ENCODE measurements at regions not wholly inside any gene's neighbourhood (a gene's known extent, or its start where the extent isn't known, plus 50 kb on each side); places are given as distances from the start of the nearest gene placed in this dataset.
"Not testable (repeated sequence)": the region's sequence is repeated elsewhere in the genome, so short reads cannot be mapped to it uniquely, and the experiment has no call there.

GRCh38 chr2:89756616-89757015, 1065.1 kb downstream of the RPIA start:
- not testable (repeated sequence) for H3K4ac ChIP-seq (ENCODE audit: low read length); H3K9me3 ChIP-seq (replicated peaks in 1 of 2; ENCODE audit: control insufficient read depth in 2 of 2, insufficient read depth in 1 of 2, low read depth in 1 of 2, low read length in 2 of 2); H3K4me2 ChIP-seq (ENCODE audit: insufficient read depth, low read length, poor library complexity, severe bottlenecking); H3K27ac ChIP-seq (replicated peaks; ENCODE audit: low read length); H3K27me3 ChIP-seq (ENCODE audit: control insufficient read depth in 3 of 3, insufficient read depth in 3 of 3, low read depth in 1 of 3, low read length in 3 of 3); H3K4me3 ChIP-seq (ENCODE audit: low read length in 2 of 2); H3K23ac ChIP-seq (ENCODE audit: low read depth, low read length, poor library complexity); H2BK120ac ChIP-seq (ENCODE audit: low read depth, low read length); H4K91ac ChIP-seq (ENCODE audit: low read depth, low read length, poor library complexity); H3K18ac ChIP-seq (ENCODE audit: low read length); H3K36me3 ChIP-seq (replicated peaks in 1 of 2; ENCODE audit: control insufficient read depth in 2 of 2, insufficient read depth in 2 of 2, low read length in 2 of 2); H3K4me1 ChIP-seq (ENCODE audit: control insufficient read depth in 2 of 2, insufficient read depth in 1 of 2, low read depth in 1 of 2, low read length in 2 of 2); H4K8ac ChIP-seq (ENCODE audit: low read depth, low read length); H3K79me1 ChIP-seq (ENCODE audit: low read depth, low read length); H2BK12ac ChIP-seq (ENCODE audit: low read length); H3K9ac ChIP-seq (ENCODE audit: low read depth, low read length, poor library complexity); H2BK15ac ChIP-seq (ENCODE audit: low read length); H3K14ac ChIP-seq (ENCODE audit: low read length); H2BK5ac ChIP-seq (ENCODE audit: low read length); DNase-seq (ENCODE audit: low spot score); H2AFZ ChIP-seq (ENCODE audit: low read length); H2AK5ac ChIP-seq (ENCODE audit: low read depth, low read length)
- no CpG with 5 or more reads among the region's 2 CpGs for WGBS, 2 donors (ENCODE audit: extremely low coverage in 2 of 2, insufficient read length in 2 of 2, insufficient replicate concordance in 1 of 2)

- H3K4me3 ChIP-seq (ENCODE audit: low read length in 2 of 2); H3K9ac ChIP-seq (ENCODE audit: low read depth, low read length, poor library complexity); H3K14ac ChIP-seq (ENCODE audit: low read length); H4K91ac ChIP-seq (ENCODE audit: low read depth, low read length, poor library complexity); H3K18ac ChIP-seq (ENCODE audit: low read length); H3K23ac ChIP-seq (ENCODE audit: low read depth, low read length, poor library complexity); H2BK5ac ChIP-seq (ENCODE audit: low read length); H3K9me3 ChIP-seq (replicated peaks in 1 of 2; ENCODE audit: control insufficient read depth in 2 of 2, insufficient read depth in 1 of 2, low read depth in 1 of 2, low read length in 2 of 2); H3K79me1 ChIP-seq (ENCODE audit: low read depth, low read length); H2AK5ac ChIP-seq (ENCODE audit: low read depth, low read length); H3K4me1 ChIP-seq (ENCODE audit: control insufficient read depth in 2 of 2, insufficient read depth in 1 of 2, low read depth in 1 of 2, low read length in 2 of 2); DNase-seq (ENCODE audit: low spot score); H2BK12ac ChIP-seq (ENCODE audit: low read length); H4K8ac ChIP-seq (ENCODE audit: low read depth, low read length); H3K4me2 ChIP-seq (ENCODE audit: insufficient read depth, low read length, poor library complexity, severe bottlenecking); H2BK15ac ChIP-seq (ENCODE audit: low read length); H3K4ac ChIP-seq (ENCODE audit: low read length); H2AFZ ChIP-seq (ENCODE audit: low read length); H3K27me3 ChIP-seq (ENCODE audit: control insufficient read depth in 3 of 3, insufficient read depth in 3 of 3, low read depth in 1 of 3, low read length in 3 of 3); H3K36me3 ChIP-seq (replicated peaks in 1 of 2; ENCODE audit: control insufficient read depth in 2 of 2, insufficient read depth in 2 of 2, low read length in 2 of 2); H2BK120ac ChIP-seq (ENCODE audit: low read depth, low read length); H3K27ac ChIP-seq (replicated peaks; ENCODE audit: low read length): not testable (repeated sequence)
- WGBS, 2 donors (ENCODE audit: extremely low coverage in 2 of 2, insufficient read length in 2 of 2, insufficient replicate concordance in 1 of 2), result no CpG with 5 or more reads among the region's 14 CpGs
Observed at GRCh38 chr2:89758332-89759026, 1067.0 kb downstream of the RPIA start.

GRCh38 chr2:89760762-89761161, 1069.3 kb downstream of the RPIA start:
- H3K18ac ChIP-seq (ENCODE audit: low read length), result not testable (repeated sequence)

DNA sequence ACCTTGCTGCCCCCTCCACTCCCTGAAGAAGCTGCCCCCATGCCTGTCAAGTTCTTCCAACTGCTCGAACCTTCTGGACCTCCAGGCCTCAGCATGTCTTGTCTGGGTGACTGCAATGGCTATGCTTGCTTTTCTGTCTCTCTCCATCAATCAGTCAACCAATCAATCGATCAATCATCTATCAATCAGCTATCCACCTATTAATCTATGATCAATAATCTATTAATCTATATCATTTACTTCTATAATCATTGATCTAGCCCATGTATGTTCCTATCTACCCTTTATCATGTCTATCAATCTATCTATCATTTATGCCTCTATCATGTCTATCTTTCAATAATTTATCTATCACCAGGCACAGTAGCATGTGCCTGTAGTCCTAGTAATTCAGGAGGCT, 1069.7 kb downstream of the RPIA start:
- H3K9me3 ChIP-seq (replicated peaks in 1 of 2; ENCODE audit: control insufficient read depth in 2 of 2, insufficient read depth in 1 of 2, low read depth in 1 of 2, low read length in 2 of 2), result peaks cover 0 to 18% of the 10 kb centered on the region in 2 donors
- not testable (repeated sequence) for H2BK15ac ChIP-seq (ENCODE audit: low read length); H2BK5ac ChIP-seq (ENCODE audit: low read length); H3K4ac ChIP-seq (ENCODE audit: low read length); H3K18ac ChIP-seq (ENCODE audit: low read length); H3K4me3 ChIP-seq (ENCODE audit: low read length in 2 of 2); DNase-seq (ENCODE audit: low spot score); H3K27ac ChIP-seq (replicated peaks; ENCODE audit: low read length); H2BK120ac ChIP-seq (ENCODE audit: low read depth, low read length); H3K36me3 ChIP-seq (replicated peaks in 1 of 2; ENCODE audit: control insufficient read depth in 2 of 2, insufficient read depth in 2 of 2, low read length in 2 of 2); H3K79me1 ChIP-seq (ENCODE audit: low read depth, low read length); H4K8ac ChIP-seq (ENCODE audit: low read depth, low read length); H2AFZ ChIP-seq (ENCODE audit: low read length); H3K23ac ChIP-seq (ENCODE audit: low read depth, low read length, poor library complexity); H3K27me3 ChIP-seq (ENCODE audit: control insufficient read depth in 3 of 3, insufficient read depth in 3 of 3, low read depth in 1 of 3, low read length in 3 of 3); H3K4me1 ChIP-seq (ENCODE audit: control insufficient read depth in 2 of 2, insufficient read depth in 1 of 2, low read depth in 1 of 2, low read length in 2 of 2); H2AK5ac ChIP-seq (ENCODE audit: low read depth, low read length); H3K4me2 ChIP-seq (ENCODE audit: insufficient read depth, low read length, poor library complexity, severe bottlenecking); H3K9ac ChIP-seq (ENCODE audit: low read depth, low read length, poor library complexity); H3K14ac ChIP-seq (ENCODE audit: low read length); H4K91ac ChIP-seq (ENCODE audit: low read depth, low read length, poor library complexity); H2BK12ac ChIP-seq (ENCODE audit: low read length)
- no CpG with 5 or more reads among the region's 2 CpGs for WGBS, 2 donors (ENCODE audit: extremely low coverage in 2 of 2, insufficient read length in 2 of 2, insufficient replicate concordance in 1 of 2)

More at GRCh38 chr2:89760762-89761161, 1069.3 kb downstream of the RPIA start:
- not testable (repeated sequence) for H4K8ac ChIP-seq (ENCODE audit: low read depth, low read length); H3K14ac ChIP-seq (ENCODE audit: low read length); H3K36me3 ChIP-seq (replicated peaks in 1 of 2; ENCODE audit: control insufficient read depth in 2 of 2, insufficient read depth in 2 of 2, low read length in 2 of 2); H3K23ac ChIP-seq (ENCODE audit: low read depth, low read length, poor library complexity); H2AFZ ChIP-seq (ENCODE audit: low read length); H3K4me2 ChIP-seq (ENCODE audit: insufficient read depth, low read length, poor library complexity, severe bottlenecking); H3K27me3 ChIP-seq (ENCODE audit: control insufficient read depth in 3 of 3, insufficient read depth in 3 of 3, low read depth in 1 of 3, low read length in 3 of 3); H2AK5ac ChIP-seq (ENCODE audit: low read depth, low read length); H3K4me3 ChIP-seq (ENCODE audit: low read length in 2 of 2); H3K4me1 ChIP-seq (ENCODE audit: control insufficient read depth in 2 of 2, insufficient read depth in 1 of 2, low read depth in 1 of 2, low read length in 2 of 2); H2BK12ac ChIP-seq (ENCODE audit: low read length); H2BK15ac ChIP-seq (ENCODE audit: low read length); H3K4ac ChIP-seq (ENCODE audit: low read length); H4K91ac ChIP-seq (ENCODE audit: low read depth, low read length, poor library complexity); H3K9ac ChIP-seq (ENCODE audit: low read depth, low read length, poor library complexity); H3K79me1 ChIP-seq (ENCODE audit: low read depth, low read length); H2BK120ac ChIP-seq (ENCODE audit: low read depth, low read length); DNase-seq (ENCODE audit: low spot score); H3K27ac ChIP-seq (replicated peaks; ENCODE audit: low read length); H2BK5ac ChIP-seq (ENCODE audit: low read length)
- no CpG with 5 or more reads among the region's 6 CpGs for WGBS, 2 donors (ENCODE audit: extremely low coverage in 2 of 2, insufficient read length in 2 of 2, insufficient replicate concordance in 1 of 2)
- H3K9me3 ChIP-seq (replicated peaks in 1 of 2; ENCODE audit: control insufficient read depth in 2 of 2, insufficient read depth in 1 of 2, low read depth in 1 of 2, low read length in 2 of 2), result peaks cover 0 to 18% of the 10 kb centered on the region in 2 donors
